ENCODE measurements at regions not wholly inside any gene's neighbourhood (a gene's known extent, or its start where the extent isn't known, plus 50 kb on each side); places are given as distances from the start of the nearest gene placed in this dataset.

DNA sequence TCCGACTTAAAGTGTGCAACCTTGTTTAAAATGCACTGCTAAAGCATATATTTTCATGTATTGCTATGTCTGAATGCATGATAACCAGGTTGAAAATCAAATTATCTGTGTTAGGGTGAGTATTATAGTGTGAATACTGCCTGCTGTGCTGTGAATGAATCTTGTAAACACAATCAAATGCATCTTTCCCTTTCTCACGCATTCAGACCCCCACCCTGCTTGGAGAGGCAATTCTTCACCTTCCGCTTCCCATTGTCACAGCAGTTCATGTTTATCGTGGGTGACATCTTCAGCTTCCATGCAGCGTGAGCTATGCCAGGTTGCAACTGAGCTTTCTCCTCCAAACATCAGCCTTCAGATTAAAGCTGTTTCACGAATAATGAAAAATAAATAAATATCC lies 418.0 kb downstream of the MEIS1 start:
- DNase-seq, result no peak

DNA sequence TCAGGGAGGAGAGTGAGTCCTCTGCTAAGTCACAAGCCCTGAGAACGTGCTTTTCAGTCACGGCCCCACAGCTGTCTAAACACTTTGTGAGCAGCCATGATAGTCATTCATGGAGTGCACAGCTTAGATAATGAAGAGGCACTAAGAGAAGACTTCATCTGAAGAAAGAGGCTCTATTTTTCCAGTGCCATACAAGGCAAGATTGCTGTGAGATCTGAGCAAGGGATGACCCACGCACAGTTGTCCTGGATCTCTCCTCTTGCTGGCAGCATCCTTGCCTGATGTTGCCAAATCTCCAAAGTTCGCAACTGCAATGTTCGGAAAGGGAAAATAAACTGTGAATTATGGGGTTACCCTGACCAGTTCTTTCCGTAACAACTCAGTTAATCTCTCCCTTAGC lies 418.7 kb downstream of the MEIS1 start:
- DNase-seq, result no peak

DNA sequence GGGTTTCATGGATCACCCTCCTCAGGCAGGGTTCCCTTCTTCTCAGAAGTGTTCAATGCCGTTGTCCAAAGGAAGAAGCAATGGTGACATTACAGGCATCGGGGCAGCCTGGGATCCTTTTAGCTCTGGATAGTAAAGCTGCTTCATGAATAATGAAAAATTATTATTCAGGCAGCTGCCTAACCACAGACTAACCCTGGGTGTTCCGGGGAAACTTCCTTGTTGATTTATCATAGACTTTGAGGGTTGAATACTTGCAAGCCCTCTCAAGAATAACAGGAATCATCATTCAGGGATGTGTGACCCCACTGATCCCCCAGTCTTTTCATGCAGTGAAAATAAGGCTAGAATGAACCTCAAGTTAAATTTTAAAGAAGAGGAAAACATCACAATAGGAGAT lies 419.4 kb downstream of the MEIS1 start:
- DNase-seq, result no peak

DNA sequence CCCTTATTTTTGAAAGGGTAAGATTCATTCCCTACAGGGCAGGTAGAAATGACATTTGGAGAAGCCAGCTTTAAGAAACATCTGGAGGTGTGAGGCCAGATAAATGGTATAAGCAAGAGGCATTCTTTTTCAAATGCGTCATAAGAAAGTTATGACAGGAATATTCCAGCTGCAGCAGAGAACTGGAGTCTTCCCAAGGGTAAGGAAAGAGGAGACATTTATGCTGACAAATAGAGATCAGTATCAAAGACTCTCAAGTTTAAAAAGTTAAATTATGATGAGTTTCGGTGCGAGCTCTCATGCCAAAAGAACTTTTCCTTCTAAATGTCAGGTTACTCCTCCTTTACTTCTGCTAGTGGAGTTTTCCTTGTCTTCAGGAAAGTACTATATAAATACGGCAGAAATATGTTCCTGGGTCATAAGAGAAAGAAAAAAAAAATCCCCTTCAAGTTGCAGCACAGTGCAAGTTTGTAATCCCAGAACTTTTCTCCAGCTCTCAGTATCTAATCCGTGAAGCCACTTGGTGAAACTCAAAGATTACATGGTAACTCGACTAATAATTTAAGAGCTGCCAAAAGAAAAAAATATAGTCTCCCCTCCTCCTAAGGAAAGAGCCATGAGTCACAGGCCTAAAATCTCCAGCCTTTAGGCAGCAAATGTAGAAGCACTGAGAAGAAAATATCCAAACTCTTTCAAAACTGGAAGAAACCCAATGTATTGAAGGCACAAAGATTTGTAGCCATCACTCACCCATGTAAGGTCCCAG lies 428.1 kb downstream of the MEIS1 start:
- DNase-seq, result no peak

DNA sequence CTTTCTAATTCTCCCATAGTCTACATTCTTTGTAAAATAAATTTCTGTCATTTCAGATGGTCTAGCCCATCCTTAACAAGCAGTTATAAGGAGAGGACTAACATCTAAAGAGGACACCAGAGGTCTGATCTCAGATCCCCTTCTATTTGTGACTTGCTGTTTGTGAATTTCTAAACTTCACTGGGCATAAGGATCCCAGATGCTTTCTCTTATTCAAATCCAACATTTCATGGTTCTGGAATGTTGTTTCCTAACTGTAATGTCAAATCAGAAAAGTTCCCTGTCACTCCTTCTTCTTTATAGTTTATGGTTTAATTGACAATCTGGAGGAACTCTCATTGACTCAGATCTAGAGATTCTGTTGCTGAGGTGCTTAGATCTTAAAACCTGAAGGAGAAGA lies 430.2 kb downstream of the MEIS1 start:
- DNase-seq, result no peak

DNA sequence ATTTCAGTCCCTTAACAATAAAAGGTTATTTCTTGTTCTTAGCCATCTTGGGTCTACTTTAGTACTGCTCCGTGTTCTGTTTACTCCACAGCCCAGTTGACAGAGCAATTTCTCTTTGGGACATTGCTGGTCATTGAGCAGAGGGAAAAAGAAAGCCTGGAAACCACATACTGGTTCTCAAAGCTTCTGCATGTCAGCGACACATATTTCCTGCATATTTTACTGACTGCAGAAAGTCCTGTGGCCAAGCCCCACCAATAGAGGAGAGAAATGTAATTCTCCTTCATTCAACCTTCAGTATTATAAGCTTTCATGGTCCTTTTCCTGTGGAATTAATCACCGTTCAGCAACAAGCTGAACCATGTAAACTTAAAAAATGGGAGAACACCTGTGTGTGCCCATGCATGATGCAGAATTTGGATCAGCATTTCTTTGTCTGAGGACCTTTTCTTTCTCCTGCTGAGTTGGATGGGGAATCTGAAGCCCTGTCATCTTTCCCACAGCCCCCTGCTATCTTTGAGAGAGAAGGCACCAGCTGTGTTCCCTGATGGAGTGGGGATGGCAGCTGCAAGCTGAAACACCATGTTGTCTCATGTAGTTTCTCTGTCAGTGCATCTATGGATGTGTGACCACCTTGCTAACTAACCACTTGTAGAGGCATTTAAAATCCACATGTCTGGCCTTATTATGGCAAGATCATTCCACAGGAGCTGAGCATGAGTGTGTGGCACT lies 431.6 kb downstream of the MEIS1 start:
- DNase-seq, result no peak

DNA sequence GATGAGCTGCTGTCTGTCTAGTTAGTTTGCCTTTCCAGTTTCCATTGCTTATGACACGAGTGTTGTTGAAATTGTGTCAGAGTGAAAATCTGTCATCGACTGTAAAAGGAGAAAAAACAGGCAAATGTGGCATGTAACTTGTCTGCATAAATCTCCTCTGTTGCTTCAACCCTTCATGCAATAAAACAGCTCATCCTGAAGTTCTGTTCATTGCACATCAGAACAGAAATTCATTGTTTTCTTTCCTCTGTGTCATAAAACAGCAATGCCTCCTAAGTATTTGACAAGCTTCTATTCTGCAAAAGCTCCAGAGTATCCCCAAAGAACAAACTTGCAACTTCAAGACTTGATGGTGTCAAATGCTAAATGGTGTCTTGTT lies 432.1 kb downstream of the MEIS1 start:
- DNase-seq, result no peak

DNA sequence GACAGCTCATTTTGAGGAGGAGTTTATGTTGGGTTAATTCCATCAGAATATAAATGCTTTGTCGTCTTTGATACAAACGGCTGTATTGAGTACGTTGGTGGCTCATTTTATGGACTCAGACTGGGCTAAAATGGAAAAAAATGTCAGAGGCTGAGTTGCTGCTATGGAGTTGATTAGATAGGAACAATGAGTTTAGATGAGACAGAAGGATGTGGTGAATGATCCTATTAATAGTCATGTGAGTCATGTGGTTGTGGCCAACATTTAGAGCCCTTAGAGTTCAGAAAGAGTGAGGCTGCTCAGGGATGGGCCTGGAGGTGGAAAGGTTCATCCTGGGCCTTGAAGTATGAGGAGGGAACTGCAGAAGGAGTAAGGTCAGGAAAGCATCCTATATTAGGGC lies 434.2 kb downstream of the MEIS1 start:
- DNase-seq, result no peak

DNA sequence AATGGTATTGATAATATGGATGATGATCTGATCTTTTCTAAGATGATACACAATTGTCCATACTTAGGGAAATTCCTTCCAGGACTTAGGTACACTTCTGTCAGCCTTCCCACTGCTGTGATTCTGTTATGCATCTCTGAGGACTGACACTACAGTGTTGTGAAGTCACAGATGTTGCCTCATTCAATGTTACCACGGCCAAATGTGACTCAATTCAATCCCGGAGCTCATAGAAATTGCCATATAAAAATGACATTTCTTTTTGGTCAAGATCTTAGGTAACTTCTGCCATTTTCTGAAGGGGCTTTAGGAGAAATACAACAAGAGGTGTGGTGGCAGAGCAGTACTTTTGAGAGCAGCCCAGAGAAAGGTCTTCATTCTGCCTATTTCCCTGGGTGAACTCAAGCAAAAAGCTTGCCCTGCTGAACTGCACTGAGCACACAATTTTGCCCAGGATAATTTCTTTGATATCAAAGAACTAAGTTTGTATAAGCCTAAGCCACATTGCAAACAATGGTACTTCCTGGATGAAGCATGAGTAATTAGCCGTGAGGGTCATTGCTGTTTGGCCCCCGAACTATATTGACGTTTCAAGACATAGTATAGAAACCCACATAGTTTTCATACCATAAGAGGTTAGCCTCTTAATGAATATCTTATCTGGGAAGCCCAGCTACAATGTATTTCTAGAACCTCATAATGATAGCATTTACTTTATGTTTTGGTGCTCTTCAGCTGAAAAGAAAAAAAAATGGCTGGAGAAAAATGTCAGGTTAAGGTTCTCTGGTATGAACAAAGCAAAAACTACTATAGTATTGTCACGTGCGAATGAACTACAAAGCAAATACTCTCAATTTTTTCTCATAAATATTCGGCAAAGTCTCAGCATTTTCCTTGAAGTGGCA lies 437.4 kb downstream of the MEIS1 start:
- no peak for DNase-seq

DNA sequence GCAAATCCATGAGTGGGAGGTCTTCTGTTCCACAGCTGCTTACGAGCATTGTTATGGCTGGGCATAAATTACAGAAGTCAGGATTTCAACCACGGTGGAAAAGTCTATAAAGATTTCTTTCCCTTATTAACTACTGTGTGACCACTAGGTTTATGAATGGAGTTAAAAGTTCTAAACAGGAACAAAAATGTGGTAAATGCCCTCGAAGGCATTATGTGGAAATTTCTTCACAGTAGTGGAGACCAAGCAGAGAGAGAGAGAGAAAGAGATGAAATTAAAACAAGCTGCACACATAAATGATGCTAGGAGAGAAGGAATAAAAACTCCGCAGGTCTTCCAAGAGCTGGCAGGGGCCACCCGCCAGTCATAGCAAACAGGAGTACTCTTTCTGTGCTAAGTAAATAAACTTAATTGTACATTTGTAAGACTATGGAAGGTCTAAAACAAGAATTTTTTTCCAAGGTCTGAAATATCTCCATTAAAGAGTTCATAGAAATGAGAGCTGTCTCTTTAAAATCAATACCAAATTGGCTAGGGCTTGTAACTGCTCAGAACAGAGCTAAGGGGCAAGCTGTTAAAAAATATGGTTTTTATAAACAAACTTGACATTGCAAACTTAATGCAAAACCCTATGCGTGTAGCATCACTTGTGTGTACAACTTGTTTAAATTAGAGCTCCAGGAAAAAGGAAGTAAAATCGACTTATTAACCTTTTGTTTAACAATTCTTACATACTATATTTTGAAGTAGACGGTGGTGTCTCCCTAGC lies 438.2 kb downstream of the MEIS1 start:
- no peak for DNase-seq

DNA sequence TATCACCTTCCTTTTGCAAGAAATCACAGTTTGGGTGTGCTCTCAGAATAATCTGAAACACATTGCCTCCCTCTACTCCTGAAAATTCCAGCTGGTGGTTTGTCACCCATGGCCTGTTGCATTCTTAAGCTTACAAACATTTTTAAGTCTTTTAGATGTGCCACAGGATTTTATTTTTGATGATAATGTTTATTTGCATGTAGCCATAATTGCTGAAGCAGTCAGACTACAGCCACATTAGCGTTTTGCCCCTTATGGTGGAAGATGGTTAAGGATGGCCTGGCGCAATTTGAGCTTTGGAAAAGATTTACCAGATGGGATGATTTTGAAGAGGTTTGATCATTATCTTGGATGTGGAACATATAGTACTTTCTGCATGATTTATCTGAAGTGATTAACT lies 439.5 kb downstream of the MEIS1 start:
- DNase-seq, result no peak

DNA sequence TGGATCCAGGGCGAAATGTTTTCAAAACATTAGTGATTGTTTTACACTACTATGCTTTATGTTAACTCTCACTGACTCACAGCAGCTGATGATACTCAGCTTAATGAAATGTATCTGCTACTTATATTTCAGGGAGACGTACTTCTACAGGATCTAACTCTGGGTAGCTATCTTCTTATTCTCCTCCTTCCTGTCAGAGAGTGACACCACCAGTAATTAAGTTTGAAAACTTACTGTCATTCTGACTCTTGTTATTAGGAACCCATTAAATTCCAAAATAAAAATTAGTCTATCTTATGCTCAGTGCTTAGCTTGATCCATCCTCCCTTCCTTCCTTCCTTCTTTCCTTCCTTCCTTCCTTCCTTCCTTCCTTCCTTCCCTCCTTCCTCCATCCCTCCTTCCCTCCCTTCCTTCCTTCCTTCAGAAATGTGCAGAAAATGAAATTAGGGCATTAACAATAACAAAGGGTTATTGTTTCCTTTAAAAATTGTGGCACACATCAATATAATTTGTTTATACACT lies 441.1 kb downstream of the MEIS1 start:
- no peak for DNase-seq

DNA sequence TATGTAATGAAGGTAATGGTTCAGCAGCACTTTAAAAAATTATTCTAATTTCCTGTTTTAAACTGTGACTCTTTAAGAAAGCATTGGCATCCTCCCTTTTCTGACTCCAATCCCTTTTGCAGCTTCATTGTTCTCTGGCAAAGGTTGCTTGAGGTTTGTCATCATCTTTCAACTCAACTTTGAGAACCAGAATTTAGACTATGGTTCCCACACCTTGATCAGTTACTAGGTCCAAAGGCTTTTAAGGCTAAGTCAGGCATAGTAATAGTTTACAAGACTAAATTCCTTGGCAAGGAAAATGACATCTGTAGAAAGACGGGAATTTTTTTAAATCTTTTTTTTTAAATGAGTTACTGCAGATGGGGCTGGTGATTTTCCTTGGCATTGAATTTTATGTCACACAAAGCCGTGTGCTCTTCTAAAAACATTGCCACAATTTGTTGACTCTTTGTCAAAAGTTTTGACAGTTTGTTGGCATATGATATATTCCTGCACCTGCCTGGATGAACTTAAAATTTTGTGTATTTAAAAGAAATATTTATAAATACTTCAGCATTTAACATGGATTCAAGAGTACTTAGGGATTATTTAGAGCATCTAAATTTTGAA lies 451.0 kb downstream of the MEIS1 start:
- no peak for DNase-seq

DNA sequence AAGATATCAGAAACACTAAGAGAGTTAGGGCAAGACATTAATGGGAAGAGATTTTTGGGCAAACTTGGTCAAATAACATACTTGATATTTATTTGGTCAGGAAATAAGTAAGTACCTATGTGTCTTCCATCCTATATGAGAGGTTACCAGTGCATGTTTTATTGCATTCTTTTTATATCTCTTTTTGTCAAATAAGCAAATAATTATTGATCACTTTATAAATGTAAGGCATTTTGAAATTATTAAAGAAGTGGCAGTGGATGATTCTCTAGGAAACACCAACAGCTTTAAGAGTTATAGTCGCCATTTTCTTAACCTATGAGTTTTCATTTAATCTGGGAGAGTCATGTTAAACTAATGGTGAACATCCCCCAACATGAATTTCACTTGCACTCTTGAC lies 453.3 kb downstream of the MEIS1 start:
- DNase-seq, result no peak

DNA sequence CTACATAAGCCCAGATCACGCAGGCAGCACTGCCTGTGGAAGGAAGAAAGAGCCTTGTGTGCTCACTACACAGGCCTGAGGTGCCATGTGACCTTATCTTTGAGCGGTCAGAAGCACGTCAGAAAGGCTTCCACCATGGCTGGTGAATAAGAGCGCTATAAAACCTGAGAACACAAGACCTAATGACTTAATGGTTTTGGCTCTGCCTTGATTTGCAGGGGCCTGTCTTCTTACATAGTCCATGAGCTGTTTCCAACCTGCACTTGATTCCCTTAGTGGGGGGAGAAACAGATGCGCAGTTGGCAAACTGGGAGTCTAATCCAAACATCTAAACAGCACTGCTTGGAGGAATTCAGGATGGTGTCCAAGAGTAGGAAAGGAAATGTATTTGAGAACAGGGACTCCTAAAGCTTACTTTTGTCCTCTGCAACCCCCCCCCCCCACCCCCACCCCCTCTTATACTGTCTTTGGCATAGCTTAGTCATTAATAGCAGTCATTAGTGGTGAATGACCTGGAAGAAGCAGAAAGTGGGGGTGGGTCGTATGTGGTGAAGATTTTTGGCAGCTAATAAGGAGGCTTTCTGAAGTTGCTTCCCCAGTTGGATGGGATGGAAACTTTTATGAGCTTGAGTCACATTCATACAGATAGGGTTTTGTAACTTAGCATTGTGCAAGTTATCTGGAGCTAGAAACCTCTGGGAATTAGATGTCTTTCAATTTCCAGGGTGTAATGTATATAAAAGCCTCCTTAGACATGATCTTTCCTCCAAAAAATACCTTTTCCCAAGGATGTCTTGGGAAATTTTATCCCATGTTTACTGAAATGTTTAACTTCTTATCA lies 454.1 kb downstream of the MEIS1 start:
- peak; percentile 94 for DNase-seq

DNA sequence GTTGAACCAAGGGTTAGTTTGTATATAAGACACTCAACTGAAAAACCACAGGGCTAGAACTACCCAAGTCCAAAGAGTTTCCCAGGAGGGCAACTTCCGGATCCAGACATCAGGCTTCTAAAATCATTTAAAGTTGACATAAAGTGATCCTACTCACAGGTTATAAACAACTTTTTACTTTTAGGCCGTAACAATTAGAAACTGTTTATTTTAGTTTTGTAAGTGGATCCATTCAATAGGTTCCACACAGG lies 454.6 kb downstream of the MEIS1 start:
- DNase-seq, result no peak

DNA sequence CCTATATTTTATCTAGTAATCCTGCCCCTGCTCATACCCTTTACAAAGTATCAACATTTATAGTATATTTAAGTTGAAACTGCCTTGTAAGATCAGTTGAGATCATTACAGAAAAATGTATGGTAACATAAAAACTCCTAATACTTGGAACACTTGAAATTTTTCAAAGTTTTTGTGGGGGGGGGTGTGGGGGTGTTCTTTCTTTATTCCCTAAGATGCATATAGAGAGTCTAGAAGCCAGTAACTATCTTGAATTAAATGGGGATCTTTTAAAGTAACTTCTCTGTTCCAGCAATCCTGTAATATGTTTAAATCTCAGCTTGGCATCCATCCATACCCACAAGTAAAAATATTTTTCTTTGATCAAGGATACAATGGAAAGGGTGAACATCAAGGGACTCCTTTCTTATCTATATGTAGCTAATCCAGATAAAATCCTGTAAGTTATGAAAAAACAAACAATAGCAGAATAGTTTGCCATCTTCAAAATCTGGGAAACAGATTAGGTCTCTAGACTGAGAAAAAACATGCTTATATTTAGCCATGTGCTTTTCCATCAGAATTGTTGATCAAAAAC lies 455.3 kb downstream of the MEIS1 start:
- DNase-seq, result no peak

DNA sequence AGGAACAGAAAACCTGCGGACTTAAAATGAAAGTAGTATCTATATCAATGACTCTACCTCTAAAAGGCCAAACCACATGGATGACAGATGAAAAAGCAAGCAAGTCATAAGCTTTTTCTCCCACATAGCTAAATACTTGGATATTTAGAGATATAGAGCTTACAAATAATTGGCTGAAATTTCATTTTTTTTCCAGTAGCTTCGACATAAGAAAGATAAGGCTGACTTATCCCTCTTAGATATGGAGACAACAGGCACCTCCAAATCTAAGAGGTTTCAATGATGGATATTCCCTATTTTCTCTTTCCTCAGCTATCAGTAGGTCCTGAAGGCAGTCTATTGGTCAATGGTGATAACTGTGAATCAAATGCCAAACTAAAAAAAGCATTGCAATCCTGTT lies 460.3 kb downstream of the MEIS1 start:
- no peak for DNase-seq

DNA sequence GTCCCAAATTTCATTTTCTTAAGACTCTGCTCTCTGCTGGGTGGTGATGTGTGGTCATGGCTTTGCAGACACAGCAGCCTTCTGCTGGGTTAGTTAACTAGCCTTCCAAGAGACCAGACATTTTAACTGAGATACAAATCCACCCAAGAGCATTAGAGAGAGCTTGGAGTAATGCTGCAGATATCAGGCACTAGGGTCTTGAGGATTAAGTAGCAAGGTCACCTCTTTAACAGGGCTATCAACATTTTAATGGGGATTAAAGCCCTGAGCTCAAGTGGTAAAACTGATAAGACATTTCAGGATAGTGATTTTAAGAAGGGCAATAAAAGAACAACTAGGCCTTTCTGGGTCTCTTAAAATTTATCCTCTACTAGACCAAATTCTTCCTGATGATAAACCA lies 461.2 kb downstream of the MEIS1 start:
- DNase-seq, result no peak

DNA sequence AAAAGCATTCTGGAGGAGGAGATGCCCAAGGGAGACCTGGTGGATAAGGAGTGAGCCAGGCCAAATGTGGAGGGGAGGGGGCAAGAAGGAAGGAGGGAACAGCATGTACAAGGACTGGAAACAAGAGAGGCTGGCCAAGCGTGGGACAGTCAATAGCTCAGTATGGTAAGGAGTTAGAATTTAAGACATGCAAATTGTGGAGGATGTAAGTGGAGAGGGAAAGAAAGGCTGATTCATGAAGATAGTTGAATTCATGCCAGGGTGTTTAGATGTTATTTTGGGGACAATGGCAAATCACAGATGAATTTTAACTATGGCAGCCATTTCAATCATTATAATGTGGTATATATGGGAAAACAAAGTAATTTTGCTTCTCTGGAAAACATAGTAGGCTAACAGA lies 462.3 kb downstream of the MEIS1 start:
- DNase-seq, result no peak

DNA sequence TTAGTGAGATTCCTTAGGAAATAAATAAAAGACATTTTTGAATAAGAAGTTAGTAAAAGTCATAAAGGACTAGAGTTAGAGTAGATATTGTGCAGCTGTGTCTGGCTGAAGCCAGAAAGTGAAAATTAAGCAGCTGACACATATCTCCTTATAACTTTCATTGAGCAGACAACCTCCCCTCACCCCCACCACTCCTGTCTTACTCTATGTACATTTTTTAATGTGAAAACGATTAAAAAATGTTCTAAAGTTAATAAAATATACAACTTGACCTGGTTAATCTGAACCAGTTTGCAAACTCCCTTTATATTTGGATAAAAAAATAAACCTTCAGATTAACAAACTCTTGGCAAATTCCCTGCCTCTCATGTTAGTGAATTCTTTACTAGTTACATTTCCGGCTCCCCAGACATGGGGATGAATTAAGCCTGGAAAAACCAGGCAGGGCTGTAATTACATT lies 462.8 kb downstream of the MEIS1 start:
- DNase-seq, result no peak
